OCI-LY7 (cell line): ENCODE measurements at regions not wholly inside any gene's neighbourhood (a gene's known extent, or its start where the extent isn't known, plus 50 kb on each side); places are given as distances from the start of the nearest gene placed in this dataset.

Experiments
- BruUV-seq: library from RNA; stranded (reverse); fragments of 400-500 nt; replicated peaks from 2 replicates; lab custom pipeline; 2021; lab: Mats Ljungman, UMichigan
- CTCF ChIA-PET: fragments of 300-600 bp; sonication (Branson Sonifier 250); formaldehyde crosslinking; loops from one replicate; lab custom pipeline; 2022; ENCODE audit warnings: antibody characterized with exemption; ENCODE audit not compliant: unreplicated experiment; lab: Charles Lee
- POLR2A ChIA-PET: fragments of 300-600 bp; sonication (Branson Sonifier 250); formaldehyde crosslinking; loops from one replicate; lab custom pipeline; 2022; ENCODE audit warnings: antibody characterized with exemption; lab: Charles Lee
- DNase-seq: peaks from one replicate; pipeline ENCODE4 v3.0.0-alpha.2; 2015; ENCODE audit warnings: low spot score
- H2AFZ ChIP-seq: fragments of 200-600 bp; sonication (generic), shearing (Covaris generic); 2 replicates; pipeline ENCODE4 v1.6.1; 2014; ENCODE audit warnings: mild to moderate bottlenecking, antibody characterized with exemption, low read length, moderate library complexity
- H3K27ac ChIP-seq: fragments of 200-600 bp; sonication (generic); 2 replicates; pipeline ENCODE4 v1.5.1; 2014; ENCODE audit warnings: mixed run types, low read depth, mild to moderate bottlenecking, moderate library complexity, low read length, inconsistent platforms; ENCODE audit not compliant: poor library complexity, severe bottlenecking
- H3K36me3 ChIP-seq: fragments of 200-600 bp; sonication (generic); 2 replicates; pipeline ENCODE4 v1.6.1; 2014; ENCODE audit warnings: mild to moderate bottlenecking, antibody characterized with exemption, low read length, moderate library complexity, mixed read lengths; ENCODE audit not compliant: insufficient read depth
- H3K4me1 ChIP-seq: fragments of 200-600 bp; sonication (generic); 2 replicates; pipeline ENCODE4 v1.5.1; 2014; ENCODE audit warnings: mild to moderate bottlenecking, low read length; ENCODE audit not compliant: insufficient read depth, poor library complexity, severe bottlenecking
- H3K4me2 ChIP-seq: fragments of 200-600 bp; sonication (generic); 2 replicates; pipeline ENCODE4 v1.6.1; 2014; ENCODE audit warnings: mild to moderate bottlenecking, low read length
- H3K4me3 ChIP-seq: fragments of 200-600 bp; sonication (generic); 2 replicates; pipeline ENCODE4 v1.5.1; 2014; ENCODE audit warnings: mild to moderate bottlenecking, low read depth, low read length; ENCODE audit not compliant: poor library complexity, severe bottlenecking
- H3K79me2 ChIP-seq: fragments of 200-600 bp; sonication (generic); 2 replicates; pipeline ENCODE4 v1.6.1; 2016; ENCODE audit warnings: low read depth, mild to moderate bottlenecking, low read length, moderate library complexity, mixed read lengths; ENCODE audit not compliant: insufficient read depth
- H3K9me2 ChIP-seq: fragments of 200-600 bp; sonication (generic); 2 replicates; pipeline ENCODE4 v1.6.1; 2016; ENCODE audit warnings: mild to moderate bottlenecking, low read length, mixed read lengths; ENCODE audit not compliant: insufficient read depth
- H3K9me3 ChIP-seq: fragments of 200-600 bp; sonication (generic); 2 replicates; pipeline ENCODE4 v1.6.1; 2014; ENCODE audit warnings: mild to moderate bottlenecking, mixed run types, low read length, mixed read lengths
- H4K20me1 ChIP-seq: fragments of 200-600 bp; sonication (generic); 2 replicates; pipeline ENCODE4 v1.6.1; 2014; ENCODE audit warnings: mild to moderate bottlenecking, antibody characterized with exemption, low read length, moderate library complexity, mixed read lengths; ENCODE audit not compliant: insufficient read depth
- CTCF ChIP-seq: fragments of 200-600 bp; sonication (generic); conservative IDR thresholded peaks from 2 replicates; pipeline ENCODE4 v1.5.1; 2014; ENCODE audit warnings: mild to moderate bottlenecking, antibody characterized with exemption, low read length, moderate library complexity, mixed read lengths
- EZH2phosphoT487 ChIP-seq: fragments of 200-600 bp; sonication (generic); IDR thresholded peaks from 2 replicates; pipeline ENCODE4 v1.6.1; 2018; ENCODE audit warnings: low read depth, borderline replicate concordance, mild to moderate bottlenecking, mixed run types, antibody characterized with exemption, low read length, moderate library complexity, mixed read lengths
- intact Hi-C: fragments of 100-400 bp; cut with micrococcal nuclease; formaldehyde crosslinking; loops from one replicate; pipeline ENCODE4 v1.10.0; 2022; ENCODE audit not compliant: unreplicated experiment

- Histone ChIP-seq H3K27ac (no peak overlapping the region), H3K4me1 (no peaks in the 10 kb centered on the region), H3K4me3 (no peak overlapping the region), H3K9me3 (no peaks in the 10 kb centered on the region), H3K79me2 (no peaks in the 10 kb centered on the region), H4K20me1 (no peaks in the 10 kb centered on the region), H2AFZ (no peak overlapping the region), H3K9me2 (no peaks in the 10 kb centered on the region), H3K36me3 (no peaks in the 10 kb centered on the region), H3K4me2 (no peak overlapping the region)
- no peak for DNase-seq
- no TSS peak for BruUV-seq
- intact Hi-C loops = no loop called here
- CTCF ChIA-PET = no interaction called here
- POLR2A ChIA-PET = no interaction called here
- no peak for TF ChIP-seq EZH2phosphoT487
- no peak for TF ChIP-seq CTCF
These were observed 382.5 kb downstream of the NXPE2 start for GRCh38 chr11:115060840-115061239.

DNA sequence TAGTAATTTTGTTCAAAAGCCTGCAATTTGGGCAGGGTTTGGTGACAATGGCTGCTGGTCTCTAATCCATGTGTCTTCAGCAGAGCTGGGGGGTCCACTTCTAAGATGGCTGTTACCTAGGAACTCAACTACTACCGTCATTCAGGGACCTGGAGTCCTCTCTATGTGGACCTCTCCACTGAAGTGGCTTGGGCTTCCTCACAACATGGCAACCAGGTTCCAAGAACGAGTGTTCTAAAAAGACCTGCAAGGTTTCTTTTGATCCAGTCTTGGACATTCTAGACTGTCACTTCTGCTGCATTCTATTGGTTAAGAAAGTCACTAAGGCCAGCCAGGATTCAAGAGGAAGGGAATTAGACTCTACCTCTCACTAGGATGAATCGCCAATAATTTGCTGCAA, 387.0 kb downstream of the NXPE2 start:
- Histone ChIP-seq H3K9me3 (no peaks in the 10 kb centered on the region), H3K36me3 (no peaks in the 10 kb centered on the region), H3K27ac (no peak overlapping the region), H4K20me1 (no peaks in the 10 kb centered on the region), H3K9me2 (no peaks in the 10 kb centered on the region), H2AFZ (no peak overlapping the region), H3K4me3 (no peak overlapping the region), H3K79me2 (no peaks in the 10 kb centered on the region), H3K4me1 (no peaks in the 10 kb centered on the region), H3K4me2 (no peak overlapping the region)
- no TSS peak for BruUV-seq
- no peak for DNase-seq
- ChIA-PET POLR2A (no interaction called here), CTCF (no interaction called here)
- intact Hi-C loops = no loop called here
- TF ChIP-seq EZH2phosphoT487 (no peak), CTCF (no peak)

- Histone ChIP-seq H3K27ac (no peak overlapping the region), H2AFZ (no peak overlapping the region), H4K20me1 (no peaks in the 10 kb centered on the region), H3K4me3 (no peak overlapping the region), H3K79me2 (no peaks in the 10 kb centered on the region), H3K4me2 (no peak overlapping the region), H3K9me3 (no peaks in the 10 kb centered on the region), H3K4me1 (no peaks in the 10 kb centered on the region), H3K36me3 (no peaks in the 10 kb centered on the region), H3K9me2 (no peaks in the 10 kb centered on the region)
- TF ChIP-seq EZH2phosphoT487 = no peak
- no peak for TF ChIP-seq CTCF
- no TSS peak for BruUV-seq
- ChIA-PET POLR2A (interaction anchor here (0.7 kb wide), 1 partner anchor 698 kb away, joined by 3 read pairs; no protein-coding TSS in a partner anchor), CTCF (interaction anchor here (0.6 kb wide), 1 partner anchor 510 kb away, joined by 5 read pairs; no protein-coding TSS in a partner anchor)
- DNase-seq = no peak
- intact Hi-C loops = no loop called here
These were observed 387.7 kb downstream of the NXPE2 start for GRCh38 chr11:115065830-115066664.
